Progenitor cell of endocrine pancreas (in vitro differentiated cells): ENCODE measurements at regions not wholly inside any gene's neighbourhood (a gene's known extent, or its start where the extent isn't known, plus 50 kb on each side); places are given as distances from the start of the nearest gene placed in this dataset.
A peak's percentile ranks its signal among the peaks of the same experiment; 100 is the strongest.

ENCODE experiments used
- DNase-seq: peaks from one replicate; pipeline ENCODE4 v3.0.0; 2021; ENCODE audit warnings: low spot score; ENCODE audit not compliant: unreplicated experiment
- H3K27ac Mint-ChIP-seq: 2 replicates; pipeline ENCODE4 v1.8.0; 2021; ENCODE audit warnings: mild to moderate bottlenecking, moderate library complexity, mixed read lengths
- H3K27me3 Mint-ChIP-seq: 2 replicates; pipeline ENCODE4 v1.8.0; 2021; ENCODE audit warnings: mixed read lengths
- H3K36me3 Mint-ChIP-seq: 2 replicates; pipeline ENCODE4 v1.8.0; 2022; ENCODE audit warnings: mixed read lengths; ENCODE audit not compliant: insufficient read depth
- H3K4me1 Mint-ChIP-seq: 2 replicates; pipeline ENCODE4 v1.8.0; 2021; ENCODE audit warnings: low read depth, mixed read lengths
- H3K4me3 Mint-ChIP-seq: 2 replicates; pipeline ENCODE4 v1.8.0; 2021; ENCODE audit warnings: low read depth, mild to moderate bottlenecking, moderate library complexity, mixed read lengths
- H3K9me3 Mint-ChIP-seq: 2 replicates; pipeline ENCODE4 v1.8.0; 2021; ENCODE audit warnings: low read depth, mixed read lengths
- TF ChIP-seq, protein P1 (sequence below): fragments of 200-600 bp; sonication (generic); IDR thresholded peaks from one replicate; pipeline ENCODE4 v1.5.0; 2021; ENCODE audit warnings: antibody characterized with exemption, mild to moderate bottlenecking; ENCODE audit not compliant: unreplicated experiment

DNA sequence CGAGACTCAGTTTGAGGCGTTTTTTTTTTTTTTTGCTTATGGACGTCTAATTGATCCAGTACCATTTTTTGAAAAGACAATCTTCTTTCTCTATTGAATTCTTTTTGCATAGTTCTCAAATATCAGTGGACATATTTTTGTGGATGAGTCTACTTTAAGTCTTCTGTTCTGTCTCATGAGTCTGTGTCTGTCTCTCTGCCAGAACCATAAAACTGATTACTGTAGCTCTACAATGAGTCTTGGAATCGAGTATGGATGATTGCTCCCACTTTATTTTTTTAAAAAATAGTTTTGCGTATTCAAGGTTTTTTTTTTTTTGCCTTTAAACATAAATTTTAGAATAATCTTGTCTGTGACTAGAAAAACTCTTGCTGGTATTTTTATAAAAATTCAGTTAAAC lies 323.5 kb downstream of the ZNF326 start:
- no peaks in the 10 kb centered on the region for H3K36me3 Mint-ChIP-seq
- H3K9me3 Mint-ChIP-seq: no peaks in the 10 kb centered on the region
- peaks cover 11% of the 10 kb centered on the region for H3K4me1 Mint-ChIP-seq
- peaks cover 8% of the 10 kb centered on the region for H3K27me3 Mint-ChIP-seq
- TF ChIP-seq, protein P1, sequence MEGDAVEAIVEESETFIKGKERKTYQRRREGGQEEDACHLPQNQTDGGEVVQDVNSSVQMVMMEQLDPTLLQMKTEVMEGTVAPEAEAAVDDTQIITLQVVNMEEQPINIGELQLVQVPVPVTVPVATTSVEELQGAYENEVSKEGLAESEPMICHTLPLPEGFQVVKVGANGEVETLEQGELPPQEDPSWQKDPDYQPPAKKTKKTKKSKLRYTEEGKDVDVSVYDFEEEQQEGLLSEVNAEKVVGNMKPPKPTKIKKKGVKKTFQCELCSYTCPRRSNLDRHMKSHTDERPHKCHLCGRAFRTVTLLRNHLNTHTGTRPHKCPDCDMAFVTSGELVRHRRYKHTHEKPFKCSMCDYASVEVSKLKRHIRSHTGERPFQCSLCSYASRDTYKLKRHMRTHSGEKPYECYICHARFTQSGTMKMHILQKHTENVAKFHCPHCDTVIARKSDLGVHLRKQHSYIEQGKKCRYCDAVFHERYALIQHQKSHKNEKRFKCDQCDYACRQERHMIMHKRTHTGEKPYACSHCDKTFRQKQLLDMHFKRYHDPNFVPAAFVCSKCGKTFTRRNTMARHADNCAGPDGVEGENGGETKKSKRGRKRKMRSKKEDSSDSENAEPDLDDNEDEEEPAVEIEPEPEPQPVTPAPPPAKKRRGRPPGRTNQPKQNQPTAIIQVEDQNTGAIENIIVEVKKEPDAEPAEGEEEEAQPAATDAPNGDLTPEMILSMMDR: no peak
- no peak for DNase-seq
- H3K27ac Mint-ChIP-seq: no peak overlapping the region
- H3K4me3 Mint-ChIP-seq: no peak overlapping the region

DNA sequence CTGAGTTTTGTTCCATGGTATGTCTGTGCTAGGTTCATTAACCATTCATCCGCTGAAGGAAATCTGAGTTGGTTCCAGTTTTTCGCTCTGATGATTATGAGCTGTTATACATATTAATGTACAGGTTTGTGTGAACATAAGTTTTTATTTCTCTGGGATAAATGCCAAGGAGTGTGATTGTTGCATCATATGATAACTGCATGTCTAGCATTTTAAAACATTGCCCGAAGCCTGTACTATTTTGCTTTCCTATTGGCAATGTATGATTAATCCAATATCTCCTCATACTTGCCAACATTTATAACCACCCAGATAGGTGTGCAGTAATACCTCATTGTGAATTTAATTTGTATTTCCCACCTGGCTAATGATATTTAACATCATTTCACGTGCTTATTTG lies 322.7 kb downstream of the ZNF326 start:
- Mint-ChIP-seq H3K4me3 (no peak overlapping the region), H3K27ac (no peak overlapping the region), H3K27me3 (peaks cover 5% of the 10 kb centered on the region), H3K36me3 (no peaks in the 10 kb centered on the region), H3K9me3 (no peaks in the 10 kb centered on the region), H3K4me1 (peaks cover 18% of the 10 kb centered on the region)
- TF ChIP-seq, protein P1: no peak
- no peak for DNase-seq

DNA sequence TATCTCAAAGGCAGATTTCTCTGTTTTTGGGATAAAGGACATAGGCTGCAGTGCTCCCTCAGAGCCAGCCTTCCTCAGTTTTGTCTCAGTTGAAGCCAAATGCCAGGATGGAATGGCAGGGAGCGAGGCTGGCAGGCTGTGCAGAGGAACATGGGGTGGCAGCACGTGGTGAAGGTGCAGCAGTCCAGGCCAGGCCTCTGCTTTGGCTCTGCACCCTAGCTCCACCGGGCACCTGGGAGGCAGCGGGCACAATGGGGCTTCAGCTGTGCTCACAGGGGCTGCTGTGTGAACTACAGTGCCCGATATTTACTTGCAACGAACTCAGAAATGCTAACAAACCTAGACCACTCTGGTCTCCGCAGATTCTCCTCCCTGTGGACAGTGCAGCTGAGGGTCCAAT lies 319.6 kb downstream of the ZNF326 start:
- Mint-ChIP-seq H3K9me3 (no peaks in the 10 kb centered on the region), H3K27ac (no peak overlapping the region), H3K36me3 (no peaks in the 10 kb centered on the region), H3K27me3 (no peaks in the 10 kb centered on the region), H3K4me1 (peaks cover 19% of the 10 kb centered on the region), H3K4me3 (no peak overlapping the region)
- TF ChIP-seq, protein P1: no peak
- no peak for DNase-seq

DNA sequence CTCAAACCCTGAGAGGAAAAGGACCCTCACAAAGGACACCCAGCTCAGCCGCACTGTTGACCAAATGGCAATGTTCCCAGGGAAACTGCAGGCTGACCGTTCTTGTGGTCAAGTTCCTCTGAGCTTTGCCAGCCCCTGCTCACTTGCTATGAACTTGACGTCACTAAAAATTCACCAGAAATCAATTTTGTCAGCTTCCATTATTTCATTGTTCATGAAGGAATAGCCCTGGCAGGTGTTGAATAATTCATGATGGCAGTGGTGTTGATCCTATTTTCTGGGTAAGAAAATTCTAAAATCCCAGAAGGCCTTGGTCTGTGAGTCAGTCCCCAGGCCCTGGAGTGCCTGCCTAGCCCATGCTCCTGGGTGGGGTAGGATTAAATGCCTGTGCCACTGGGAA lies 318.9 kb downstream of the ZNF326 start:
- Mint-ChIP-seq H3K4me1 (peaks cover 19% of the 10 kb centered on the region), H3K36me3 (no peaks in the 10 kb centered on the region), H3K27ac (peak overlapping the region; percentile 84)

DNA sequence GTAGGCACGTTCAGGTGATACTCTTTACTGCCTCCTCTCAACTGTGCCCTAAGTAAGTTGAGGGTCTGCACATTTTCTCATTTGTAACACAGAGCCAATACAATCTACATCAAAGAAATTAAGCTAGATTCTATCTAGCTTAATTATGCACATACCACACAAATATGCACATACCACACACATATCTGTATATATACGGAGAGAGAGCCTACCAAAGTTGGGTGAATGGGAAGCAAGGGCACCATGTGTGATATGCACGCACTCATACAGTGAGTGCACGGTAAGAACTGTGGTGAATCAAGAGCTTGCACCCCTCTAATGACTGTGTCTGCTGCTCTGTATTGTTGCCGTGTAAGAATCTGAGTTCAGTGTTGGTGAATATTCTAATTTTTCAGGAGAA lies 314.9 kb downstream of the ZNF326 start:
- H3K27me3 Mint-ChIP-seq: no peaks in the 10 kb centered on the region
- H3K36me3 Mint-ChIP-seq: peaks cover 1% of the 10 kb centered on the region
- no peak overlapping the region for H3K4me3 Mint-ChIP-seq
- no peak overlapping the region for H3K27ac Mint-ChIP-seq
- H3K4me1 Mint-ChIP-seq: peaks cover 19% of the 10 kb centered on the region
- TF ChIP-seq, protein P1: no peak
- no peak for DNase-seq
- H3K9me3 Mint-ChIP-seq: peaks cover 6% of the 10 kb centered on the region

More for the DNA sequence above, 318.9 kb downstream of the ZNF326 start:
- DNase-seq: no peak
- H3K4me3 Mint-ChIP-seq: no peak overlapping the region
- no peaks in the 10 kb centered on the region for H3K9me3 Mint-ChIP-seq
- TF ChIP-seq, protein P1: no peak
- no peaks in the 10 kb centered on the region for H3K27me3 Mint-ChIP-seq
